ENCODE measurements at regions not wholly inside any gene's neighbourhood (a gene's known extent, or its start where the extent isn't known, plus 50 kb on each side); places are given as distances from the start of the nearest gene placed in this dataset.

DNA sequence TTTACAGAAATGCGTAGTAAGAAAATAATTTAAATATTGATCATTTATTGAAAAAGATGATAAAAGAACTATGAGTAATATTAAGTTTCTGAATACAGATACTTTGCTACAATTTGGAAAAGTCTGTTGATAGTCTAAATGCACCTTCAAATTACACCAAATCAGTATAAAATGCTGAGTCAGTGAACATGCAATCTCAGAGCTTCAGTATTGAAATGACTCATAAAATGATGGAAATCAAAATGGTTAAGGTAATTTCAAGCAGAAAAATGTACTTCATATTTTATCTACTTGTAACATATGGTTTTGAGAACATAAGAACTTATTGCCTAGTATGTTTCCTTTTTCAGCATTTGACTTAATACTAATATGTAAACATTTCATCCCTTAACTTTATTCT lies 448.2 kb downstream of the PCDH10 start:
- TF ChIP-seq RAD21 (conservative IDR thresholded peaks at IDR 0.05 in 1 of 2, IDR thresholded peaks at IDR 0.05 in 1 of 2) (no peak), CTCF (IDR thresholded peaks at IDR 0.05) (no peak), EP300 (IDR thresholded peaks at IDR 0.05) (no peak), MYC (IDR thresholded peaks at IDR 0.05; ENCODE audit: borderline replicate concordance, low read length) (no peak), NR3C1 (IDR thresholded peaks at IDR 0.05) (no peak), BHLHE40 (IDR thresholded peaks at IDR 0.05; ENCODE audit: low read depth, low read length) (no peak), NPAS2 (CRISPR knock-in tag; IDR thresholded peaks at IDR 0.05; ENCODE audit: borderline replicate concordance) (no peak), ZFP36 (IDR thresholded peaks at IDR 0.05; ENCODE audit: borderline replicate concordance, partially characterized antibody) (no peak), REST (IDR thresholded peaks at IDR 0.05) (no peak), ZC3H11A (IDR thresholded peaks at IDR 0.05) (no peak)
- TF ChIP-seq, protein P1, sequence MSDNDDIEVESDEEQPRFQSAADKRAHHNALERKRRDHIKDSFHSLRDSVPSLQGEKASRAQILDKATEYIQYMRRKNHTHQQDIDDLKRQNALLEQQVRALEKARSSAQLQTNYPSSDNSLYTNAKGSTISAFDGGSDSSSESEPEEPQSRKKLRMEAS (IDR thresholded peaks at IDR 0.05) = no peak

All from A549 (cell line).